Muscle of arm (tissue), 1 donor: ENCODE measurements at regions not wholly inside any gene's neighbourhood (a gene's known extent, or its start where the extent isn't known, plus 50 kb on each side); places are given as distances from the start of the nearest gene placed in this dataset.

ENCODE experiments used
- DNase-seq: peaks from one replicate; pipeline ENCODE4 v3.0.0-alpha.2; 2013

DNA sequence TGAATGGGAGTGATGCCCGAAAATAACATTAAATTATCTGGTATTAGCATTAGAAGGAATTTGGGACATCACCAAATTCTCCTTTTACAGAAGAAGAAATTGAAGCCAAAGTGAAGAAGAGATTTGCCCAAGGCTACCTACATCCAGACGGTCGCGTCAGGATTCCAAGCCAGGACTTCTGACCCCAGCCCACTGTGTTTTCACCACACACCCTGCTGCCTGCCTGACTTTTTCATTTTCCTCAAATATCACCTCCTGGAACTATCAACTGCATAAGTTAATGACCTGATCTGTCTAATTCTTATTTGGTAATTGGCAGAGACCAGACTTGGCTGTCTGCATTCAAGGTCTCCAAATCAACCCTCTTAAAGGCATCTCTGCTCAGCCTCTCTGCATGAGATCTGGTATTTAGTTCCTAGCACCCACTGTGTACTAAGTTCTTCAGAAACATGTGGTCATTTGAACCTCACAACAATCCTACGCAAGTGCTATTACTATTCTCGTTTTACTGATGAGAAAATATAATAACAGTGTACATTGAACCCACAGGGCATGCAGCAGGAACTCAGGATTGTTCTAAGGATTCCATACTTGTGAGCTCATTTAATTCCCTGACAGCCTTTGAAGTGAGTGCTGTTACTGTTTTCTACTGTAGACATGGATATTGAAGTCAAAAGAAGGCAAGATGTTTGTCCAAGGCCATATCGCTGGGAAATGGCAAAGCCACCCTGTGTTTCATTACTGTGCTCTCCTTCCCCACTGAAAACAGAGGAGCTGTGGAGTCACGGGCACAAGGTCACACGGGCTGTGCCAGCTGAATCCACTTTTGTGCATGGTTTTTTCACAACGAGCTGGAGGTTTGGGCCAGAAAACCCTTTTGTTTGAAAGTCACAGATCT lies 195.2 kb upstream of the C1QTNF7 start:
- DNase-seq: no peak

DNA sequence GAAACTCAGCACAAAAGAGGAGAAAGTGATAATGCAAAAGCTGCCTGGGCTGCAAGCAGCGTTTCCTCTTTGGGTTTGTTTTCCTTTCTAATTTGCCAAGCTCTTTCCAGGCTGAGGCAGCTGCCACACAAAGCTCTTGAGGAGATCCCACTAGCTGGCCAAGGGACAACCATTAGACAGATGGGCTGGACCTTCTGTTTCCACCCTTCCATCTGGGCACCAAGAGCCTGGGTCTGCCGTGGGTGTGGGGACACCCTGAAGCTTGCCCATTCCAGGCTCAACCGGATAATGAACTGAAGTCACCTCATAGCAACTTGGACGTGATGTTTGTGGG lies 194.6 kb upstream of the C1QTNF7 start:
- no peak for DNase-seq

GRCh38 chr4:15233626-15234025 lies 194.2 kb upstream of the C1QTNF7 start:
- DNase-seq: no peak

GRCh38 chr4:15234116-15234855 lies 193.5 kb upstream of the C1QTNF7 start:
- no peak for DNase-seq

DNA sequence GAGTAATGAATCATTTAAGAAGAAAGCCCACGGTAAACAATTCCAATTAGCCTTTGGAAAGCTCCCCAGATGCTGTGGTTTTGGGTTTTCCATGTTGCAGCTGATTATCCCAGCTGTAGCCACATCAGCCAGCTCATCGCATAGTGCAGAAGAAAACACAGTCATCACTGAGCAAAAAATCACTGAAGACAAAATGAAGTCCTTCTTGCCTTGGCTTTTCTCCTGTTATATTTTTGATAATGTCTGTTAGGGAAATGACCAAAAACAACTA lies 193.0 kb upstream of the C1QTNF7 start:
- DNase-seq: peak; percentile 53

- DNase-seq: no peak
Observed at GRCh38 chr4:15235135-15235534, 192.7 kb upstream of the C1QTNF7 start.

DNA sequence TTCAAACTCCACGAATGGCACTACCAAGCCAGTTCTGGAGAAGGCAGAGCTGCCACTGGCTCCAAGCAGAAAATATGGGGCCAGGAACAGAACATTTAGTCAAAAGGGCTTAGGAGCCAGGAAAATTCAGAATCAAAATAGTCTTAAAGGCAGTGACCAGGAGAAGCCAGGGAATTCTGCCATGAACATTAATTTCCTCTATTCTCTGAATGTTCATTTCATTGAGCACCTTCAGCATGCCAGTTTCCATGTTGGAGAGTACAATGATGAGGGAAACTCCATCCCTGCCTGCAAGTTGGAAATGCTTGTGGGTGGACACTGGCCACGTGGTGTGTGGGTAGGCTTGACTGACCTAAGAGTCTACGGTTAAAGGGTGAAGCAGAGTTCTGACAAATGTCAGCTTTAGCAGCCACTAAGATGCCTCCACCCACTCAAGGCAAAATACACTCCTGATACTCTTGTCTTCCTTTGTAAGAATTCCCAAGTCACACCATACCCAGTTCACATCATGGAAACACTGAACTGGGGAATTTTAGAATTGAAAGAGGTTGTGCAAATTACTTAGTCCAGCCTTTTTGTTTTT lies 190.1 kb upstream of the C1QTNF7 start:
- DNase-seq: no peak

DNA sequence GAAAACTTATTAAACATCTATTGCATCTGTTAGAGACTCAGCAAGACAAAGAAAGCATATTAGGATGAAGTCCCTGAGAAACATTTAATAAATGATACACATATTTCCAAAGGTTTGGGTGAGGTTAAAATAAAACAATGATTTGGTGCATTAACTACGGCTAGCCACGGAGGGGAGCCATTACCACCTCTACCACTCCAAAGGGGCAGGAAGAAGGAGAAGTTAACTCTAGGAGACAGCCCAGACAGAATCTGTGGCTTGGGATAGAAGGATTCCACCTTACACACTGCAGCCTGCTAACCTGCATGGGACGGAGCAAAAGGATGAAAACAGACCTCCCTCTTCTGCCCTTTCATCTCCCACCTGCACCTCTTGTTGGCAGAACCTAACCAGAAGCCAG lies 189.1 kb upstream of the C1QTNF7 start:
- no peak for DNase-seq

DNA sequence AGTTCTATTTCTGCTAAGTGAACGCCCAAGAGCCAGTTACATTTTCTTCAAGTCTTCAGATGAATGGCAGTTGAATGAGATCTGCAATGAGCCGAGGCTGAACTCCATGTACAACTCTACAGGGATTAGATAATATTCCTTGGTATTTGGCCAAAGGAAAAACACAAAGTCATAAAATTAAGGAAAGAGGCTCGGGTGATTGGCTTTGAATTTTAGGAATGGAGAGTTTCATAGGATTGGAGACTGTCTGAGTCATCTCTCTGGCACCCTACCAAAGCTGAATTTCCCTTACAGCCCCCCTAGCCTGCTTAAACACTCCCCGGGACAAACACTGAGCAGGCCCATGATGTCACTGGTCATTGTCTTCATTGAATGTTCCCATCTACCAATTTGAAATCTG lies 188.0 kb upstream of the C1QTNF7 start:
- peak; percentile 71 for DNase-seq

- no peak for DNase-seq
Observed at GRCh38 chr4:15240764-15241163, 187.1 kb upstream of the C1QTNF7 start.

DNA sequence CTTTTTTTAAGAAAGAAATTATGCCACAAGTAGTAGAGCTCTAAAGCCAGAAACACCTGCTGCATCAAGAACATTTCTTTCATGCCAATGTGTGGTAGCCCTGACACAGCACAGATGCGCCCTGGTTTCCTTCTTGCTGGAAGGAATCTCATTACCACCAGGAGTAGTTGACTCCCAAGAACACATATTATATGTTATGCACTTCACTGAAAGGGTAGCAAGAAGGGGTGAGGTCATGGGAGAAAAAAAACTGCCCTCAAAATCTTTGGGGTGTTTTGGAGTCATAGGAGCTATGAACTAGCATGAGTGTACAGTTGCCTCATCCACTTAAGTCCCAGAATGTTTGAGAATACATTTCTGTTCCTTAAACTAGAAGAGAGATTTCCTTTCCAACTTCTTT lies 185.8 kb upstream of the C1QTNF7 start:
- no peak for DNase-seq

- DNase-seq: no peak
Observed at GRCh38 chr4:15244354-15244753, 183.5 kb upstream of the C1QTNF7 start.

GRCh38 chr4:15245006-15245530 lies 182.8 kb upstream of the C1QTNF7 start:
- DNase-seq: no peak

- DNase-seq: peak; percentile 81
Observed at GRCh38 chr4:15250021-15250441, 177.8 kb upstream of the C1QTNF7 start.

DNA sequence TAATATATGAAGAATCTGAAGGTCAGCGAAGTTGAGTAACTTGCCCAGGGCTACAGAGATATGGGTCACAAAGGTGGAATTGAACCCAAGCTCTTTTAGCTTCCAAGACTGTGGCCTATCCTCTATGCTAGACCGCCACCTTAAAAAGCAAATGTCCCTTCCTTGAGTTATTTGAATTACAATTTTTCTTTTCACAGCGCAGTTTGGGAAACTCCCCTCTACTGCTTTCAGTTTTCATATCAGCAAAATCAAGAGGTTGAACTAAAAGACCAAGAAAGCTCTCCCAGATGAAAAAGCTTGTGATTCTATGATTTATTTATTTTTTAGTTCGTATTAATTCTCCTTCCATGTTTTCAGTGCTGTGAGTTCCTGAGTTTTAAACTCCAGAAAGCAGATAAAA lies 174.5 kb upstream of the C1QTNF7 start:
- DNase-seq: no peak

- DNase-seq: no peak
Observed at GRCh38 chr4:15254236-15254880, 173.5 kb upstream of the C1QTNF7 start.

DNA sequence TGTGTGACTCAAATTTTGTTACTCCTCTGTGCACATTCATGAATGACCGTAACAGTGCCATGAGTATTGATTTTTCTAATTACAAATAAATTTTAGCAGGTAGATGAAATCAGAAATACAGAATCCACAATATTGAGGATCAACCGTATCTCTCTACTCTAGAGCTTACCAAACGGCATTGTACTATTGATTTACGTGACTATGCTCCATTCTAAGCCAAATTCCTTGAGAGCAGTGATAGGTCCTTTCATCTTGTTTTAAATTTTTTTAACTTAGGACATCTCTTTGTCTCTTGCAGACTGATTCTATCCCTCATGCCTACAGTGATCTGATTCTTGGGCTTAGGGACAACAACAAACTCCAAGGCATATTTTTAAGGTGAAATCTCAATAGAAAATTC lies 172.3 kb upstream of the C1QTNF7 start:
- no peak for DNase-seq

DNA sequence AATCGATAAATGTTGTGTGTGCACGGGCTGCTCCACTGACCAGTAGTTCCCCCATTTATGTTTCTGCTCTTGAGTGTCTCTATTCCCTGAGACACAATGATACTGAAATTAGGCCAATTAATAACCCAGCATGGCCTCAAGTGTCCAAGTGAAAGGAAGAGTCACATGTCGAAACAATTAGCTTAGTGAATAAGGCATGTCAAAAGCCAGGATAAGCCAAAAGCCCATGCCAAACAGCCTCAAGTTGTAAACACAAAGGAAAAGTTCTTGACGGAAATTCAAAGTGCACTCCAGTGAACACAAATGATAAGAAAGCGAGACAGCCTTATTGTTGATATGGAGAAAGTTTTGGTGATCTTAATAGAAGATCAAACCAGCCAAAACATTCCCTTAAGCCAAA lies 167.1 kb upstream of the C1QTNF7 start:
- no peak for DNase-seq

DNA sequence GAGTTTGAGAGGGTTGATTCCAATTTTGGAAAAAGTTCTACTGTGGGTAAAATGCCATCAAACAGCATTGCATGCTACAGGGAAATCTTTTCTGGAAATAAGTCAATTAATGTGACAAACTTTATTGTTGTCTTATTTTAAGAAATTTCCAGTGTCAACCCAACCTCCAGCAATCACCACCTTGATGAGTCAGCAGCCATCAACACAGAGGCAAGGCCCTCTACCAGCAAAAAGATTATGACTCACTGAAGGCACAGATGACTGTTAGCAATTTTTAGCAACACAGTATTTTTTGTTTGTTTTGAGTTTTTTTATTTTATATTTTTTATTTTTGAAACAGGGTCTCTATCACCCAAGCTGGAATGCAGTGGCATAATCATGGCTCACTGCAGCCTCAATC lies 165.4 kb upstream of the C1QTNF7 start:
- DNase-seq: no peak

GRCh38 chr4:15270201-15270600 lies 157.6 kb upstream of the C1QTNF7 start:
- DNase-seq: no peak

DNA sequence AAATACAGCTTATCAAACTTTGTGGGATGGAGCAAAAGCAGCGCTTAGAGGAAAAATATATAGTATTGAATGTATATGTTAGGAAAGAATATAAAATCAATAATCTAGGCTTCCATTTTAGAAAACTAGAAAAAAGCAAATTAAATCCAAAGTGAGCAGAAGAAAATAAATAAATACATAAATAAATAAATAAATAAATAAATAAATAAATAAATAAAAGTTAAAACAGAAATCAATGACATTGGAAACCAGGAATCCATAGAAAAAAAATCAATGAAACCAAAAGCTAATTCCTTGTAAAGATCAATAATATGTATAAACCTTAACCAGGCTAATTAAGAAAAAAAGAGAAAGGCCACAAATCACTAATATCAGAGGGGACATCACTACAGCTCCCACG lies 141.8 kb upstream of the C1QTNF7 start:
- DNase-seq: no peak

- DNase-seq: no peak
Observed at GRCh38 chr4:15291122-15291521, 136.7 kb upstream of the C1QTNF7 start.

GRCh38 chr4:15293711-15294110 lies 134.1 kb upstream of the C1QTNF7 start:
- DNase-seq: no peak
